ENCODE measurements at regions not wholly inside any gene's neighbourhood (a gene's known extent, or its start where the extent isn't known, plus 50 kb on each side); places are given as distances from the start of the nearest gene placed in this dataset.

DNA sequence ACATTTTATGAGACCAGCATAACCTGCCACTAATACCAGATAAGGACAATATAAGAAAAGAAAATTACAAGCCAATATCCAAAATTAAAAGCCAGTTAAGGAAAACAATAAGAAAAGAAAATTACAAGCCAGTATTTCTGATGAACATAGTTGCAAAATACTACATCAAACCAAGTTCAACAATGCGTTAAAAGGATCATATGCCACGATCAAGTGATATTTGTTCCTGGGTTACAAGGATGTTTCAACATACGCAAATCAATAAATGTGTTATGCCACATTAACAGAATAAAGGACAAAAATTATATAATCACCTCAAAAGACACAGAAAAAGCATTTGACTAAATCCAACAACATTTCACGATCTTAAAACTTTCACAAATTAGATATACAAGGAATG lies 431.9 kb downstream of the ELAVL2 start:
- ChIA-PET POLR2A (no interaction called here), CTCF (no interaction called here)

DNA sequence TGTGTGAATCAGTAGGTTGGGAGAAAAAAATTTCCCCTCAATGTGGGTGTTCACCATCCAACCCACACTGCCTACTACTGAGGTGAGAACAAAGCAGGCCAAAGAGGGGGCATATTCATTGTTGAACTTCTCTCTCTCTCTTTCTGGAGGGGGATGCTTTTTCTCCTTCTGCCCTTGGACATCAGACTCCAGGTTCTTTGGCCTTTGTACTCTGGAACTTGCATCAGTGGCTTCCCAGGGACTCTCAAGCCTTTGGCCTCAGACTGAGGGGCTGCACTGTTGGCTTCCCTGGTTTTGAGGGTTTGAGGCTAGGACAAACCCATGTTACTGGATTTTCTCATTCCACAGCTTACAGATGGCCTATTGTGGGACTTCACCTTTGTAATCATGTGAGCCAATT lies 417.2 kb downstream of the ELAVL2 start:
- ChIA-PET CTCF (no interaction called here), POLR2A (no interaction called here)

DNA sequence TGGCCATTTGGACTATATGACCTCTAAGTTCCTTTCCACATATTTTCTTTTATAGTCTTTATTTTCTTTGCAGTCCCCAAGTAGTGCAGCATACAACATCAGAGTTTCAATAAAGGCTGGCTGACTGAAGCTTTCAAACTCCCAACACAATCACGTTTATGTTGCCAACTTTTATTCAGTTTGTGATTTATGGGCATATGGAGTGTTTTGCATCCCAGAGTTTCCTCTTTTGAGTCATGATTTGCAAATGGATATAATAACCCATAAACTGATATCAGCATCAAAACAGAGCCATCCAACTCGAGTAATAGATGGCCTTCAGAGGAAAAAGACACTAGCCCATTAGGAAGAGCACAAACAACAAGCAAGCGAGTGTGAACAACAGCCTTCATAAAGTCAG lies 414.0 kb downstream of the ELAVL2 start:
- CTCF ChIA-PET = no interaction called here

DNA sequence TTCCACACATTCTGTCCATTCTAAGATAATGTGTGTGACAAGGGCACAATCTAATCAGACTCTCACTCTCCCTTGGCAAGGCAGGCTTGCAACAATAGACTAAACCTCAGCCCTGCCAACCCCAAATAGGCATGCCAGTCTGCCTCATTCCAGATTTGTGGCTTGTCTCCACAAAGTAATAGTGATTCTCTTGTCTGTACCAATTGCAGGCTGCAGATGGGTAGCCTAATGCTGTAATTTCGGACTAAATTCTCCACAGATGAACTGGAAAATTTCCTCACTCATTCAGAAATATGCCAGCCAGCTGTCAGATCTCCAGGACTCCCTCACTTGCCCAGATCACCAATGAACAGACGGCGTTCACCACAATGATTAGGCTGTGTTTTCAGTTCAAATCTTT lies 413.6 kb downstream of the ELAVL2 start:
- POLR2A ChIA-PET = no interaction called here
- CTCF ChIA-PET = no interaction called here

More for the DNA sequence above, 414.0 kb downstream of the ELAVL2 start:
- POLR2A ChIA-PET = no interaction called here

DNA sequence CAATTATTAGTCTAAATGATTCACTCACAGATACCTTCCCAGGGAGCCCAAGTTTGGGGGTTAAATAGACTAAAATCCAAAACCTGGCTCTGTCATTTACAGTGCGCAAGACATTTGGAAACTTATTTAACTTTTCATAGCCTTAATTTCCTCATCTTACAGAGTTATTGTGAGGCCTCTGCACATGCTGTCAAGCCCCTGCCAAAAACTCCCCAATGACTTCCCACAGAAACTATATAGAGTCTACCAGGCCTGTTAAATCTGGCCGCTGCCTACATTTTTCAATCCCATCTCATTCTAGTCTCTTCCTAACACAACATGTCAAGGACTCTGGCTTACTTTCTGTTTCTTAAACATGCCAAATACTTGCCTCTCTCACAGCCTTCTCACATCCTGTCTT lies 412.5 kb downstream of the ELAVL2 start:
- ChIA-PET CTCF (no interaction called here), POLR2A (no interaction called here)

DNA sequence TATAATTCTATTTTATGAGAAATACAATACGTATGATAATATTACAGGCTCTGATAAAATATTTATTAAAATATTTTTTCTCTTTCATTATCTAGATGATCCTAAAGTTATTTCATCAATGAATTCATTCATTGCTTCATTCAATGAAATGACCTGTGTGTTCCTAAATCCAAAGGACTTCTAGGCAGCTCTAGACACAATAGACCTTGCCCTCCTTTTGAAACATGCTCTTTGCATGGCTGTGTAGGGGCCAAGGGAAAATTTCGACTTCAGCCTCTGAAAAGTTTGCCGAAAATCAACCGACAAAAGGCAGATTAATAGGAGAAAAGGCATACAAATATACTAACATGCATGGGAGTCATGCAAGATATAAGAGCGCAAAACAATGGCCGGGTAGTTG lies 402.0 kb downstream of the ELAVL2 start:
- POLR2A ChIA-PET = no interaction called here
- CTCF ChIA-PET = no interaction called here

DNA sequence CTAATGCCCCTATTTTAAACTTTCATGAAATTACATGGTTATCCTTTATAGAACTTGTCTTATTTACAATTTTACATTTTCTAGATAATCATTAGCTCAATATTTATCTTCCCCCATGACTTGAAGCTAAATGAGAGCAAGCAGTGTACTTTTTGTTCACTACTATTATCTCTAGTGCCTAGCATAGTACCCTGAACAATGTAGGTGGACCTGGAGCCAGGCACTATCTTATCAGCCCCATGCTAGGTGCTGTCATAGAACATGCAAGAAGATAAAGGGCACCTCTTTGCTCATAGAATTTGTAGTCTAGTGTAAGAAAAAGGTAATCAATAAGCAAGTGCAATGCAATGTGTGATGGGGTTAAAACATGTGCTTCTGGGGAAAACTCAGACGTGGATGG lies 399.9 kb downstream of the ELAVL2 start:
- POLR2A ChIA-PET = no interaction called here
- CTCF ChIA-PET = no interaction called here

DNA sequence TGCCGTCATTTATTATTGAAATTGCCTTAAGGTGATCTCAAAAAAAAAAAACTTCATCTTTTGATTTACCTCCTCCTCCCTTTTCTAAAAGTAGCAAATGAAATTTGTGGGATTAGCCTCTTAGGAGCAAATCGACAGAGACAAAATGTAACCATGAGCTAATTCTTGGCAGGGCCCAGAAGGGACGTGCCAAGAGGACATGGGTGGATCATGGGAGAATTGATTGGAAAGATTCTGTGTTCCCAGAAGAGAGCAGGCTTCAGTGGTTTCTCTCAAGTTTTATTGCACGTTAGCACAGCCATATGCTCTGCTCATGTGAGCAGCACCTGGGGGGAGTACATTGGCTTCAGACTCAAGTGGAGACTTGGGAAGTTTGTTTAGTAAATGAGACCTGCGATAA lies 394.6 kb downstream of the ELAVL2 start:
- CTCF ChIA-PET = no interaction called here
- POLR2A ChIA-PET = no interaction called here

DNA sequence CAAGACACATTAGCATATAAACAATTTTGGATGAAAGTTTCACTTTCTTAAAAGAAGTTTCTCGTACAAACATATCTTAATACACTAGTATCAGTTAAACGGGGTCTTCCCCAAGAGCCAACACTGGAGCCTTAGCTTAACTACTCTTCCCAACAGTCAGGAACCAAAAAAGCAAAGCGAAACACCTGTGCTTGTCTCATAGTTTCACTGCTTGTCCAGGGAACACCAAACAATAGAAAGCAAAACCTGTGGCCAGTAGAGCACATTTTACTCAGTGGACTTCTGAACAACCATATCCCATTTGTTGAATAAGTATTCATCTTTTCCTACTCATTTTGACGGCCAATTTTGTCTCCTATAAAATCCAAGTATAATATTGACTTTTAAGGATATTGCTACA lies 391.4 kb downstream of the ELAVL2 start:
- ChIA-PET POLR2A (no interaction called here), CTCF (no interaction called here)

DNA sequence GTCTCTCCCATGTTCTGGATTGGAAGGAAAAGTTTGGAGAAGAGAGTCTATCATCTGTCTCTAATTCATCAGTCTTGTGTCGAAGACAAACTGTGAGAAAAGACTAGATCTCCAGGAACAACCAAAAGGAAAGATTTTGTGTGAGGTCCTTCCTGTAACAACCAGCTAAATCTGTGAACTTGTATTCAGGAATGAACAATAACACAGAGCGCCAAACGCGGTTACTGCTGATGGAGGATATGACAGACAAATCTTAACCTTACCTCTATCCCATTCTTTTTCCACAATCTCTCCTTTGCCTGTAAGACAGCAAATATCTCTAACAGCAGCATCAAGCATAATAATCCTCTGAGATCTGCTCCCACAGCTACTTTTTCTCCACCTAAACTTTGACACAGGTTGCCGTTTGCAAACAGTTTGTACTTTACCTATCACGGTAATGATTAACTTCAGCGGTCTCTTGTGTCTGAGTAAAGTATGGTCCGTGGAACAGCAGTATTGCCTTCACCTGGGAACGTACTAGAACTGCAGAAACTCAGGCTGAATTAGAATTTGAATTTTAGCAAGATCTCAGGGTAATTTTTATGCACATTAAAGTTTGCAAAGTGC lies 387.6 kb downstream of the ELAVL2 start:
- ChIA-PET POLR2A (no interaction called here), CTCF (no interaction called here)

DNA sequence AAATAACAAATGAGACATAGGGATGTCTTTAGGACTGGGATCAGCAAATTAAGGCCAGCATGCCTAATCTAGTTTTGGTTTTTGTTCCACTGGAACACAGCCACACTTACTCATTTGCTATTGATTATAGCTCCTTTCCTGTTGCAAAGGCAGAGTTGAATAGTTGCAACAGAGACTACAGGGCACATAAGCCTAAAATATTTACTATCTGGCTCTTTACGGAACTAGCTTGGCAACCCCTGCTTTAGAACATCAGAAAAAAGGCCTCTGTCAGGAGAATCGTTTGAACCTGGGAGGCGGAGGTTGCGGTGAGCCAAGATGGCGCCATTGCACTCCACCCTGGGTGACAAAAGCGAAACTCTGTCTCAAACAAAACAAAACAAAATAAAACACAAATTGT lies 384.8 kb downstream of the ELAVL2 start:
- POLR2A ChIA-PET = no interaction called here
- CTCF ChIA-PET = no interaction called here

DNA sequence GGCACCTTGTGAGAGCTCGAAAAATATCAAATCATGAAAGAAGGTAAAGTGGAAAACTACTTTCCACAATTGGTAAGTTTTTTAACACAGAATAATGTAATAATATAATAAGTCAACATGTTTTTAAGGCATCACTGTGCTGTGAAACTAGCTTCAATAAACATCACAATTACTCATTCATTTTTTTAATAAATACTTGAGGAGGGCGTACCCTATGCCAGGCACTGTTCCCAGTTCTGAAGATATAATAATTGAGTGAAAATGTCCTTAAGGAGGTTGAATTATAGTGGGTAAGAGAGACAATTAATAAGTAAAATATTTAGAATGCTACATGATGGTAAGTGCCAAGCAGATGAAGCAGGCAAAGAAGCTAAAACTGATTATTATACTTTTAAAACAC lies 381.4 kb downstream of the ELAVL2 start:
- CTCF ChIA-PET = no interaction called here
- POLR2A ChIA-PET = no interaction called here

DNA sequence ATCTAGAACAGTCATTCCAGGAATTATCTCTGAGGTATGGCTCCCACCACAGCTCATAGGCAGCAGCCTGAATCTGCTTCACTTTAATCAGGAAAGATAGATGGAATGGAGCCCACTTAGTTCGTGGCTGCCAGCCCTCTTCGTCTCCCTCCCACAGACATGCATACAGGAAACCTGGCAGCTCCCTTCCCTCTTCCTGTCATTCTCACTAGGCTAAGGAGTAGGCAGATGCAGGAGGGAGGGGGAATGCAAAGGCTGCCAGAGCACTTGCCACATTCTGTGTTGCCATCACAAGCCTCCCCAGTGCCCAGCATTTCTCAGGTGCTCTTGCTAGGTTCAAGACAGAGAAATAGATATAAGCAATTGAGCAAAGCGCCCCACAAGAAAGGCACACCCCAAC lies 378.9 kb downstream of the ELAVL2 start:
- CTCF ChIA-PET = no interaction called here
- POLR2A ChIA-PET = no interaction called here

DNA sequence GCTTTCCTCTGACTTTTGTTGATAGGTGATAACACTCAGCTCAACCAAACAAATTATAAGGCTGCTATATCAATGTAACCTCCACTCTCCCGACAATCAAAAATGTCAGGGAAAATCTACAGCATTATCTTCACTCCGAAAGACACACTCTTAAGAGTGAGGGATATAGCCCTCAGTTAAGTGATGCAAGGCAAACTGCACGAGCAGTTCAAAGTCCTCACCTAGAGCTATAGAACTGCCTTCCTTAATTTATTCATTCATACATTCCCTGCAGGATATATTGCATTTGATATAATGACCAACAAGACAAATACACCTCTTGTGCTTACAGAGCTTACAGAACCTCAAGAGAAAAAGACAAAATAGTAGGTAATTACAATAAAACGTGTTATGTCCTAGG lies 378.1 kb downstream of the ELAVL2 start:
- ChIA-PET POLR2A (no interaction called here), CTCF (no interaction called here)

DNA sequence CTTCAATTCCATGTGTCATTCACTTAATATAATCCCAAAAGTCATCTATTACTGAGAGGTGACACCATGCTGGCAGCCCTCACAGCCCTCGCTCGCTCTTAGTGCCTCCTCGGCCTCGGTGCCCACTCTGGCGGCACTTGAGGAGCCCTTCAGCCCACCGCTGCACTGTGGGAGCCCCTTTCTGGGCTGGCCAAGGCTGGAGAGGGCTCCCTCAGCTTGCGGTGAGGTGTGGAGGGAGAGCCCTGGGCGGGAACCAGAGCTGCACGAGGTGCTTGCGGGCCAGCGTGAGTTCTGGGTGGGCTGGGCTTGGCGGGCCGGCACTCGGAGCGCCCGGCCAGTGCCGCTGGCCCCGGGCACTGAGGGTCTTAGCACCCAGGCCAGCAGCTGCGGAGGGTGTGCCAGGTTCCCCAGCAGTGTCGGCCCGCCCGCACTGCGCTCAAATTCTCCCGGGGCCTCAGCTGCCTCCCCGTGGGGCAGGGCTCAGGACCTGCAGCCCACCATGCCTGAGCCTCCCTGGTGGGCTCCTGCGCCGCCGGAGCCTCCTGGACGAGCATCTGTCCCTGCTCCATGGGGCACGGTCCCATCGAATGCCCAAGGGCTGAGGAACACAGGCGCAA lies 374.1 kb downstream of the ELAVL2 start:
- POLR2A ChIA-PET = no interaction called here
- CTCF ChIA-PET = no interaction called here

DNA sequence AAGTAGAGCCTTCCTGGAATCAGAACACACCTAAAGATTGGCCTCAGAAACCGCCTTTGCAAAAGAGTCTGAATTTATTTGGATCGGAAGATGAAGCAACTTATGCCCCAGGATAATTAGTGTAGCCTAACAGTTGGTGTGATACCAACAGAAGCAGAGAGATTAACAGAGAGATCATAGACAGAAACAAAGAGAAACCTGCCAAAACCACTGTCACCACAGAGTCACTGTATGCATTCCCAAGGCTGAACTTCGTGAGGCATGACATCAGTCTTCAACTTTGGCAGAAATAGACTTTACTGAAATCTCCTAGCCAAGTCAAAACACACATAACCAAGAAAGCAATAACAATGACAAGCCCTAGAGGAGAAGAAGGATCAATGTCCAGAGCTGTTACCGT lies 361.8 kb downstream of the ELAVL2 start:
- POLR2A ChIA-PET = no interaction called here
- CTCF ChIA-PET = no interaction called here

DNA sequence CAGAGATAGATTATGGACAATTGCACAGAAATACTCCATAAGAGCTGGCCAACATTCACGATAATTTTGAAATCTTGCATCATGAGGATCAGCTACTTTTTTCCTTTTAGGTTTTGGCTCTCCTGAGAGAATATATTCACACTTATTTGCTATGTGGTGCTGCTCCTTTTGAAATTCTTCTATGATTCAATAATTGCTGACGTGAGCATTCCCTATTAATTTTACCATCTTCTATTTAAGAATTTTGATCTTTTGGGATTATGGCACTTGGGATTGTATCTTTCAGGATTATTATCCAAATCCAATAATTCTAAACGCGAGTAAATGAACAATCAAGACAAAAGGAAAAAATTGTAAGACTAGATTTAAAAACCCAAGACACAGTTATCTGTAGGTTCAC lies 358.8 kb downstream of the ELAVL2 start:
- POLR2A ChIA-PET = no interaction called here
- CTCF ChIA-PET = no interaction called here

DNA sequence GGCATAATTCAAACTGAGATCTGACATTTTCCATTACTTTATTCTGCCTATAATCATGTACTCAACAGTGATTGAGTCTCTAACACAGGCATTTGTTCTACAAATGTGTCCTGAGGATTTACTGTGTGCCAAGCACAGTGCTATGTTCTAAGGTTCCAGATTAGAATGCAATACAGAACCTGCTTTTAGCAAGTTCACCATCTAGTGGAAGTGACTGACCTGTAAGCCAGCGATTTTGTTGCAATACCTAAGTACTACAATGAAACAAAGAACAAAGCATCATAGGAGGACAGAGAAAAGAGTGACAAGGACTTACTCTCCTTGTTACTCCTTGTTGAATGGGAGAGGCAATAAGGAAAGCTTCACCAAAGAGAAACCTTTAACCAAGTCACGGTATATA lies 348.1 kb downstream of the ELAVL2 start:
- ChIA-PET POLR2A (no interaction called here), CTCF (no interaction called here)

DNA sequence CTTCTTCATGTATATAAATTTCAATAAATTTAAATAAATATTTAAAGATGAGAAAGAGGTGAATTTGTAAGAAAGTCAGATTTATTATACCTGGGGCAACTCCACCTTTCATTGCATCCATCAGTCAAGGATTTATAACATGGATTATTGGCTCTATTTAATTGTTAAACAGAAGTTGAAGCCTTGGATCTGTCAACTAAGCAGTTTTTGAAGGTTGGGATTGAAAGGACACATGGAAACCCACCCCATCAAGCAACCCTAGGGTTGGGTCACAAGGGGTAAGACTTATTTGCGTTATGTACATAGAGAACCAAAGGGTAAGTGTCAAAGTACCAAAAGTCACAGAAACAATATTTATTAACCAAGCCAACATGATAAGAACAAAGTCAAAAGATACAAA lies 342.5 kb downstream of the ELAVL2 start:
- ChIA-PET POLR2A (no interaction called here), CTCF (no interaction called here)

DNA sequence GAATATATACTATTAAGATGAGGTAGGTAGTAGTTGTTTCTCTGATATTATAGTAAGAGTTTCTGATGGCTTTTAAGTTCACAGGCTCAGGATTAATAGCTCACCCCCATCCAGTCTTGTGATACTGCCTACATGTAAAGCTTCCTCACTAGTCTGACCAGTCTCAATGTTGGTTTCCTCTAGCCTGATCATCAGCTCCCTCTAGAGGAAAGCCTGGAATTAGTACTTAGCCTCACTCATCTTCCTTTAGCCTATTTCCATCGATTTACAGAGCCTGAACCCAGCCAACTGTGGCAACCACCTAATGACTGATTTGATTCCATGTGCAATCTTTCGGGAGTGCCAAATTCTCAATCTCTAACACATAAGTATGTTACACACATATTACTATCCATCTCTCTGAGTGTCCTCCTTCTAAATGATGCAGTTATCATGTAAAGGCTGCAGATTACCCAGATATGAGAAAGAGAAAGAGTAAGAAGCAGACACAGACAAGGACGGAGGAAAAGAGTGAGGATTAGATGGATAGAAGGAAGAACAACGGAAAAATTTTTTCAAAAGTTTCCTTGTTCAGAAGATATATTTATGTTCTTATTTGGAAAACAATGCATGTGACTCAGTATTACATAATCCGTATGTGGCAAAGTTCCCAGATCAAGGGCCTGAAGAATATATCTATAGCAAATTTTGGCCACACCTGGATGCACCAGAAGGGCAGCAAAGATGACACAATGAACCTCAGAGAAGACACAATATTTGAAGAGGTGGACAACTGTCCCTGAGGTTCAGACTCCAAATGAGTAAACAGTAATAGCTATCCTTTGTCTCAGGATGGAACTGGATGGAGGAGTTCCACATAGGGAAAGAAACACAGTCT lies 333.7 kb downstream of the ELAVL2 start:
- ChIA-PET CTCF (interaction anchor here (0.7 kb wide), 1 partner anchor 170 kb away, joined by 4 read pairs; no protein-coding TSS in a partner anchor), POLR2A (no interaction called here)

DNA sequence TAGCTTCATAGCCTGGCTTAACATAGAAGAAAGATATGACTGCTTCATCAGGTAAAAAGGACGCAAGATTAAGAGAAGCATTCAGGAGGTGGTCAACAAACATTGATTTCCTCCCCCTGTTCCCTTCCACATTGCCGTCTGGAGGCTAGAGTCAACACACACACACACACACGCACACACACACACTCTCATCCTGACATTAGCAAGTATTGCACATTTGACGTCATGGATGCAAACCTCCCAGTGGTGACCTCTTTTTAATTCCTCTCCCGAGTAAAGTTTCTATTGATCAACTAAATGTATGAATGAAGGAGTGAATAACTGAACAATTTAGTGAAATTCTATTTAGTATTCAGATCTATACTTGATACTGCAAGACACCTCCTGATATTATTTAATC lies 332.8 kb downstream of the ELAVL2 start:
- POLR2A ChIA-PET = no interaction called here
- CTCF ChIA-PET = interaction anchor here (0.7 kb wide), 1 partner anchor 170 kb away, joined by 4 read pairs; no protein-coding TSS in a partner anchor

All from activated CD8-positive, alpha-beta memory T cell treated with anti-CD3 and anti-CD28 coated beads for 36 hours (primary cell).